Esophagus muscularis mucosa (tissue), 4 donors: ENCODE measurements at regions not wholly inside any gene's neighbourhood (a gene's known extent, or its start where the extent isn't known, plus 50 kb on each side); places are given as distances from the start of the nearest gene placed in this dataset.

Experiments
- DNase-seq: peaks from one replicate; pipeline ENCODE4 v3.0.0-alpha.2; 2017; ENCODE audit errors: extremely low spot score
- H3K27ac ChIP-seq, 4 donors: fragments of 200-600 bp; sonication (generic); replicated peaks in 1 of 4; 1 replicate in 3 of 4; 2 replicates in 1 of 4; pipeline ENCODE4 v1.5.1; 2016 to 2019; ENCODE audit warnings: mild to moderate bottlenecking in 1 of 4
- H3K27me3 ChIP-seq, 4 donors: fragments of 200-600 bp; sonication (generic); one replicate each; pipeline versions ENCODE4 v1.5.1 to v1.6.0; 2016 to 2019
- H3K36me3 ChIP-seq, 4 donors: fragments of 200-600 bp; sonication (generic); one replicate each; pipeline ENCODE4 v1.5.1; 2016 to 2019
- H3K4me1 ChIP-seq, 4 donors: fragments of 200-600 bp; sonication (generic); one replicate each; pipeline ENCODE4 v1.5.1; 2016 to 2019
- H3K4me3 ChIP-seq, 4 donors: fragments of 200-600 bp; sonication (generic); 1 replicate in 2 of 4; 2 replicates in 2 of 4; pipeline ENCODE4 v1.5.1; 2016 to 2019; ENCODE audit warnings: mild to moderate bottlenecking in 4 of 4, moderate library complexity in 1 of 4
- H3K9me3 ChIP-seq, 4 donors: fragments of 200-600 bp; sonication (generic); 1 replicate in 3 of 4; 2 replicates in 1 of 4; pipeline ENCODE4 v1.5.1; 2016 to 2019
- EP300 ChIP-seq: sonication (generic); formaldehyde crosslinking; IDR thresholded peaks from one replicate; pipeline ENCODE4 v1.6.1; 2017; ENCODE audit warnings: antibody characterized with exemption
- POLR2A ChIP-seq: fragments of 450-650 bp; IDR thresholded peaks from one replicate; pipeline ENCODE4 v1.6.1; 2017; ENCODE audit warnings: antibody characterized with exemption, moderate library complexity, mild to moderate bottlenecking, low read depth
- POLR2AphosphoS5 ChIP-seq, 2 donors: sonication (generic); formaldehyde crosslinking; IDR thresholded peaks; one replicate each; pipeline ENCODE4 v1.6.1; 2017; ENCODE audit warnings: antibody characterized with exemption in 2 of 2
- WGBS: methylation state at CpG from one replicate; pipeline ENCODE4 v1.1.5; 2018; 5-methylcytosine and 5-hydroxymethylcytosine counted together
- intact Hi-C: fragments of 100-400 bp; cut with DNase I; formaldehyde crosslinking; loops from one replicate; pipeline ENCODE4 v1.15.1; 2023
- TF ChIP-seq, protein P1 (sequence below), 3 experiments: fragments of 200-600 bp in 2 of 3; fragments of 450-650 bp in 1 of 3; sonication (generic) in 2 of 3; IDR thresholded peaks; one replicate each; pipeline ENCODE4 v1.5.1; 2017 to 2019; ENCODE audit warnings: antibody characterized with exemption in 3 of 3, mild to moderate bottlenecking in 2 of 3, moderate library complexity in 1 of 3

DNA sequence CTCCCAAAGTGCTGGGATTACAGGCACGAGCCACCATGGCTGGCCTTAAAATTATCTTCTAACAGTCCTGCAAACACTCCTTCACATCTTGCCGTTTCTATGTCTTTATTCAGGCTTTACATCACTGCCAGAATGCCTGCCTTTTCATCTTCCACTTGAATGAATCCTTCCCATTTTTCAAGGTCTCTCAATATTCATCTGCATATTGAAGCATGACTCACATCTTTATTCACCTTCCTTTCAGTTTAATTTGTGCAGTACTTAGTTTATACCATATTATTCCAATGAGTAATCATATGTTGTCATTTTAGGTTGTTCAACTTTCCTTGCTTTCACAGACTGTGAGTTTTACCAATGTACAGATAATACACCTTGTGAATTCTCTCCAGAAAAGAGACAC lies 510.1 kb upstream of the PIK3C3 start:
- TF ChIP-seq, protein P1, sequence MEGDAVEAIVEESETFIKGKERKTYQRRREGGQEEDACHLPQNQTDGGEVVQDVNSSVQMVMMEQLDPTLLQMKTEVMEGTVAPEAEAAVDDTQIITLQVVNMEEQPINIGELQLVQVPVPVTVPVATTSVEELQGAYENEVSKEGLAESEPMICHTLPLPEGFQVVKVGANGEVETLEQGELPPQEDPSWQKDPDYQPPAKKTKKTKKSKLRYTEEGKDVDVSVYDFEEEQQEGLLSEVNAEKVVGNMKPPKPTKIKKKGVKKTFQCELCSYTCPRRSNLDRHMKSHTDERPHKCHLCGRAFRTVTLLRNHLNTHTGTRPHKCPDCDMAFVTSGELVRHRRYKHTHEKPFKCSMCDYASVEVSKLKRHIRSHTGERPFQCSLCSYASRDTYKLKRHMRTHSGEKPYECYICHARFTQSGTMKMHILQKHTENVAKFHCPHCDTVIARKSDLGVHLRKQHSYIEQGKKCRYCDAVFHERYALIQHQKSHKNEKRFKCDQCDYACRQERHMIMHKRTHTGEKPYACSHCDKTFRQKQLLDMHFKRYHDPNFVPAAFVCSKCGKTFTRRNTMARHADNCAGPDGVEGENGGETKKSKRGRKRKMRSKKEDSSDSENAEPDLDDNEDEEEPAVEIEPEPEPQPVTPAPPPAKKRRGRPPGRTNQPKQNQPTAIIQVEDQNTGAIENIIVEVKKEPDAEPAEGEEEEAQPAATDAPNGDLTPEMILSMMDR (IDR thresholded peaks at IDR 0.05) = no peak
- TF ChIP-seq EP300 (no peak), POLR2AphosphoS5 (IDR thresholded peaks at IDR 0.05) (no peak), POLR2A (no peak)
- DNase-seq = no peak
- 85% methylated on average over 2 of the region's 2 CpGs for WGBS
- Histone ChIP-seq H3K9me3 (no peaks in the 10 kb centered on the region), H3K27me3 (no peaks in the 10 kb centered on the region), H3K27ac (no peak overlapping the region), H3K36me3 (no peaks in the 10 kb centered on the region), H3K4me1 (no peaks in the 10 kb centered on the region), H3K4me3 (no peak overlapping the region)
- intact Hi-C loops = no loop called here

DNA sequence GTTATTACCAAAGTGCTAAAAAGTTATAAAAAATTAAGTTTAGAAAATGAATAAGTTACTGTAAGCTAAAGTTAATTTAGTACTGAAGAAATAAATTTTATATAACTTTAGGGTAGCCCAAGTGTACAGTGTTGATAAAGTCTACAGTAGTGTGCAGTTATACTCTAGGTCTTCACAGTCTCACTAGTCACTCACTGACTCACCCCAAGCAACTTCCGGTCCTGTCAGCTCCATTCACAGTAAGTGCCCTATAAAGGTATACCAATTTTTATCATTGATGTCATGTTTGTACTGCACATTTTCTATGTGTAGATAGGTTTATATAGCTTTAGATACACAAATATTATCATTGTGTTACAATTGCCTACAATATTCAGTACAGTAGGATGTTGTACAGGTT lies 518.3 kb upstream of the PIK3C3 start:
- Histone ChIP-seq H3K27me3 (no peaks in the 10 kb centered on the region), H3K9me3 (no peaks in the 10 kb centered on the region), H3K4me1 (no peaks in the 10 kb centered on the region), H3K27ac (no peak overlapping the region), H3K36me3 (no peaks in the 10 kb centered on the region), H3K4me3 (no peak overlapping the region)
- TF ChIP-seq, protein P1 (IDR thresholded peaks at IDR 0.05) = no peak
- TF ChIP-seq POLR2A = no peak
- TF ChIP-seq POLR2AphosphoS5 (IDR thresholded peaks at IDR 0.05) = no peak
- TF ChIP-seq EP300 = no peak
- DNase-seq = no peak
- 96% methylated on average over 1 of the region's 1 CpG for WGBS
- intact Hi-C loops = no loop called here

DNA sequence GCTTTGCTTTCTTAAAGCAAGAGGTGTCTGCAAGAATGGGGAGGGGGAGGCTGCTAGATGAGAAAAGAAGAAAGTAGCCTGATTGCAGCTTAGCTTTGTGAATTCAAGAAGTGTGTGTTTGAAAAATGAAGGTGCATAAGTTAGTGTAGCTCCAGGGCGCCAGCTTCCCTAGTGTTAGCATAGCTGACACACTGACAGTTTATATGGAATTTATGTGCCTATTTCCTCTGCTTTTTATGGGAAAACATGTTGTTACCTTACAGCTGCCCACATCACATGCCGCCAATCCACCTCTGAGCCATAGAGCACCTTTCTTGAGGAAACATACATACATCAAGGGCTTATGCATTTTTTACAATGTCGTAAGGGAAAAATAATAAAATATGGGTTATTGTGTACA lies 536.4 kb upstream of the PIK3C3 start:
- H3K27me3 ChIP-seq = no peaks in the 10 kb centered on the region
- no peak overlapping the region for H3K27ac ChIP-seq
- WGBS = 75% methylated on average over 3 of the region's 3 CpGs
- H3K36me3 ChIP-seq = no peaks in the 10 kb centered on the region
- H3K4me1 ChIP-seq = no peaks in the 10 kb centered on the region
- no peak for DNase-seq
- TF ChIP-seq POLR2AphosphoS5 (IDR thresholded peaks at IDR 0.05) (no peak), EP300 (no peak), POLR2A (no peak)
- TF ChIP-seq, protein P1 (IDR thresholded peaks at IDR 0.05) = no peak
- H3K4me3 ChIP-seq = no peak overlapping the region
- H3K9me3 ChIP-seq = no peaks in the 10 kb centered on the region
- intact Hi-C loops = no loop called here

DNA sequence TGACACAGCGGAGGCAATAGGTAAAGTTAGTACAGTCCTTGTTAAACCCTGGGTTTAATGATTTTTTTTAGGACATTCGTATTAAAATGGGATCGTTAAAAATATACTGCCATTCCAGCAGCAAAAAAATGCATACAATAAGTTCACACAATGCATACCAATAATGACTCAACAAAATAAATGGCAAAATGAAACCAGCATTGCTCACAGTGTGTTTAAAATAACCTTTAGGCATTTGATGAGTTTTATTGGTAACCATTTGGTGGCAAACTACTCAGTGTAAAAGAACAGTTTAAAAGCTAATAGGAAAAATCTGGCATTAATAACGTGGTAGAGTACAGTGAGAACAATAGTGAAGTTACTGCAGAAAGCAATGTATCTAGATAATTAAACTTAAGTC lies 539.0 kb upstream of the PIK3C3 start:
- no peaks in the 10 kb centered on the region for H3K4me1 ChIP-seq
- intact Hi-C loops = no loop called here
- H3K9me3 ChIP-seq = no peaks in the 10 kb centered on the region
- H3K4me3 ChIP-seq = no peak overlapping the region
- no peaks in the 10 kb centered on the region for H3K27me3 ChIP-seq
- 69% methylated on average over 4 of the region's 4 CpGs for WGBS
- TF ChIP-seq, protein P1 (IDR thresholded peaks at IDR 0.05) = no peak
- no peak for TF ChIP-seq POLR2A
- H3K36me3 ChIP-seq = no peaks in the 10 kb centered on the region
- DNase-seq = no peak
- H3K27ac ChIP-seq = no peak overlapping the region

GRCh38 chr18:41410006-41410405 lies 545.0 kb upstream of the PIK3C3 start:
- H3K27ac ChIP-seq = no peak overlapping the region
- no peaks in the 10 kb centered on the region for H3K9me3 ChIP-seq
- no peak overlapping the region for H3K4me3 ChIP-seq
- no peaks in the 10 kb centered on the region for H3K4me1 ChIP-seq
- H3K36me3 ChIP-seq = no peaks in the 10 kb centered on the region
- TF ChIP-seq POLR2AphosphoS5 (IDR thresholded peaks at IDR 0.05) (no peak), EP300 (no peak), POLR2A (no peak)
- TF ChIP-seq, protein P1 (IDR thresholded peaks at IDR 0.05) = no peak
- no peak for DNase-seq
- intact Hi-C loops = no loop called here
- no peaks in the 10 kb centered on the region for H3K27me3 ChIP-seq
